AG09319 (cell line): ENCODE measurements at regions not wholly inside any gene's neighbourhood (a gene's known extent, or its start where the extent isn't known, plus 50 kb on each side); places are given as distances from the start of the nearest gene placed in this dataset.

Experiments
- DNase-seq: peaks from one replicate; pipeline ENCODE4 v3.0.0-alpha.2; 2010; ENCODE audit warnings: low read depth; ENCODE audit errors: extremely low read depth
- TF ChIP-seq, protein P1 (sequence below): IDR thresholded peaks from 2 replicates; pipeline ENCODE4 v1.5.1; 2011; ENCODE audit warnings: low read depth, mild to moderate bottlenecking, inconsistent platforms, low read length, moderate library complexity

DNA sequence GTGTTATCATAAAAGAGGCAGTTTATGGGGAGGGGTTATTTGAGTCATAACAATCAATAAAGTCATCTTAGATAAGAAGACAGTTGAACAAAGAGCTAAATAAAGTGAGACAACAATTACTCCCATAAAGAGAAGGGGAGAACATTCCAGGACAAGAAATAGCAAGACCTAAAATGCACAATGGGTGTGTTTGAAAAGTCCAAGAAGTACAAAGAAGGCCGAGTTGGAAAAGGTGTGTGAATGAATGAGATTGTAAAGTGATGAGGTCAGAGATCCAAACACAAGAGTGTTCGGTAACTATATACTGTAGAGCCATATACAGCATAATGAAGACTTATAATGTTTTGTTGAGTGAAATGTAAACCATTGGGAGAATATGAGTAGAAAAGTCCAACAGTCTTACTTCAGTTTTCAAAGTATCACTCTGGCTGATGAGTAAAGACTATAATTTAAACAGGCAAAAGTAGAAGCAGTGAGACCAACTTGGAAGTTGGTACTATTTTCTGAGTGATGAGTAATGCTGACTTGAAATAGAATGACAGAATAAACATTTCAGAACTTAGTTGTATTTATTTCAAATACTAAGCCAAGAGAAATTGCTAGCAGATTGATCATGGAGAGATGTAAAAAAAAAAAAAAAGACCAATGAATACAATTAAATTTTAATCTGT, 868.7 kb upstream of the CDH9 start:
- TF ChIP-seq, protein P1, sequence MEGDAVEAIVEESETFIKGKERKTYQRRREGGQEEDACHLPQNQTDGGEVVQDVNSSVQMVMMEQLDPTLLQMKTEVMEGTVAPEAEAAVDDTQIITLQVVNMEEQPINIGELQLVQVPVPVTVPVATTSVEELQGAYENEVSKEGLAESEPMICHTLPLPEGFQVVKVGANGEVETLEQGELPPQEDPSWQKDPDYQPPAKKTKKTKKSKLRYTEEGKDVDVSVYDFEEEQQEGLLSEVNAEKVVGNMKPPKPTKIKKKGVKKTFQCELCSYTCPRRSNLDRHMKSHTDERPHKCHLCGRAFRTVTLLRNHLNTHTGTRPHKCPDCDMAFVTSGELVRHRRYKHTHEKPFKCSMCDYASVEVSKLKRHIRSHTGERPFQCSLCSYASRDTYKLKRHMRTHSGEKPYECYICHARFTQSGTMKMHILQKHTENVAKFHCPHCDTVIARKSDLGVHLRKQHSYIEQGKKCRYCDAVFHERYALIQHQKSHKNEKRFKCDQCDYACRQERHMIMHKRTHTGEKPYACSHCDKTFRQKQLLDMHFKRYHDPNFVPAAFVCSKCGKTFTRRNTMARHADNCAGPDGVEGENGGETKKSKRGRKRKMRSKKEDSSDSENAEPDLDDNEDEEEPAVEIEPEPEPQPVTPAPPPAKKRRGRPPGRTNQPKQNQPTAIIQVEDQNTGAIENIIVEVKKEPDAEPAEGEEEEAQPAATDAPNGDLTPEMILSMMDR = no peak
- DNase-seq = no peak

DNA sequence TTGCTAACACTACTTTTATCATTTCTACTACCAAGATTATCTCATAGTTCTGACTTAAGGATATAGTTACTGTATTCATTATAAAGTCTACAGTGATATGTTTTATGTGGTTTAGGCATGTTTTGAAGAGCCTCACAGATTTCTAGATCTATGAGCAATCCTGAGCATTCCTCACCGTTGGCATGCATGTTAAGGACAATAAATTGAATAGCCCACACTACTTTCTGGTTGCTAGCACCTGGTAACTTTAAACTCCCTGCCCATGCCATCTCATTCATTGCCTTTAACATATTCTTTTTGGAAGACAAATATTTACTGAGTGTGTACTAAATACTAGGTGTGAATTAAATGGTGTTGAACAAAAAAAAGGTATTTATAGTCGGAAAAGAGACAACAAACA, 868.1 kb upstream of the CDH9 start:
- no peak for DNase-seq
- TF ChIP-seq, protein P1 = no peak

- DNase-seq = no peak
- TF ChIP-seq, protein P1 = no peak
These were observed 862.4 kb upstream of the CDH9 start for GRCh38 chr5:27900761-27901160.

DNA sequence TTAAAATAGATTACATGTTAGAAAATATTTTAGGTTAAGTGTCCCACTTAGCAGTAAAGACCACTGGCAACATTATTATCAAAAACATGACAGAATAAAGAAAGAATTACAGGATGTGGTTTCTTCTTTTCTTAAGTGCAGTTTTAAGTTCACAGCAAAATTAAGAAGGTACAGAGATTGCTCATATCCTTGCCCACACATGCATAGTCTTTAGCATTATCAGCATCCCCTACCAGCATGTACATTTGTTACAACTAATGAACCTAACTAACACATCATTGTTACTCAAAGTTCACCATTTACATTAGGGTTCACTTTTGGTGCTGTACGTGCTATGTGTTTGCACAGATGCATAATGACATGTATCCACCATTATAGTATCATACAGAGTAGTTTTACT, 837.7 kb upstream of the CDH9 start:
- TF ChIP-seq, protein P1 = no peak
- no peak for DNase-seq

DNA sequence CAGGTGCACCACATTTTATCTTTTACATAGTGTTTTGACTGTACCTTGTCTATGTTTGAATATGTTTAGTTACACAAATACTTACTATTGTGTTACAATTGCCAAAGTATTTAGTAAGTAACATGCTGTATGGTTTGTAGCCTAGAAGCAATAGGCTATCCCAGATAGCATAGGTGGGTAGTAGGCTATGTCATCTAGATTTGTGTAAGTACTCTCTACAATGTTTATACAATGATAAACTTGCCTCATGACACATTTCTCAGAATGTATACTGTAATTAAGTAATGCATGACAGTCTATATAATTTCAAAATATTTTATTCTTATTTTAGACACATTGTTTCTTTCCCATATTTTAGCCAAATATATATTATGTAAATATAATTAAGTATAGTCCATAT, 836.8 kb upstream of the CDH9 start:
- no peak for DNase-seq
- TF ChIP-seq, protein P1 = no peak

GRCh38 chr5:27868292-27868691, 829.9 kb upstream of the CDH9 start:
- TF ChIP-seq, protein P1 = no peak
- no peak for DNase-seq

DNA sequence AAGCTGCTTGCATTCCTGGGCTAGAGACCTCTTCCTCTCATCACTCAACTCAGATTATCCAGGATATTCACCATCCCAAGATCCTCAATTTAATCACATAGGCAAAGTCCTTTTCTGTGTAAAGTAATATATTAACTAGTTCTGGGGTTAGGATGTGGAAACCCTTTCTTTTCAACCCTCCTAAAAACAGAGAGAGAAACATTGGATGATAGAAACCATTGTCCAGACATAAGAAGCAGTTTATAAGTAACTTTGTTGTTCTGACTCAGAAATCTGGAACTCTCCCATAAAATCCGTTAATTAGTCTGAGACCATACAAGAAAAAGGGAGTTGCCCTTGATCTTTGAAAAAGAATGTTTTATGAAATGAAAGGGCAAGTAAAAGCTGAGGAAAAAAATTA, 817.1 kb upstream of the CDH9 start:
- DNase-seq = no peak
- TF ChIP-seq, protein P1 = no peak
